Stimulated activated CD8-positive, alpha-beta memory T cell treated with anti-CD3 and anti-CD28 coated beads, Interleukin-15, amount 100 ng/mL, for 1 hour (primary cell): ENCODE measurements at regions not wholly inside any gene's neighbourhood (a gene's known extent, or its start where the extent isn't known, plus 50 kb on each side); places are given as distances from the start of the nearest gene placed in this dataset.
"Not testable (repeated sequence)": the region's sequence is repeated elsewhere in the genome, so short reads cannot be mapped to it uniquely, and the experiment has no call there.

Source experiments
- DNase-seq: peaks from one replicate; pipeline ENCODE4 v3.0.0-alpha.2; 2020; ENCODE audit warnings: low read depth

DNA sequence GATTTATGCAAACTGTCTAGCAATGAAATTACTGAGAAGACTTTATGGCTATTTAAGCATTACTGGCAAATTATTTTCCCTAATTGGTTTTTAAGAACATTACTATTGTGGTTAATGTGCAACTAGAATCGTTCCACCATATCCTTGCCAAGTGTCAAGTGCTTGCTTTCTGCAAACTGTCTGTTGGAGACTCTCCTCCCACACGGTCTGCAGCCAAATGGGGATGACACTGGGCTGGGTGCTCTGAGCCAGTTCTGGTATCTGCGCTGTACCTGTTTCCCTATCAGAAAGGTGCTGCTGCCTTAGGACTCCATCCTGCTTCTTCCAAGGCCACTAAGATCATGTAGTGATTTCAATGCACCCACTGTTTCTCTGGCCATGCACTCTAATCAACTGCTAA lies 110.4 kb downstream of the RAMP3 start:
- no peak for DNase-seq

DNA sequence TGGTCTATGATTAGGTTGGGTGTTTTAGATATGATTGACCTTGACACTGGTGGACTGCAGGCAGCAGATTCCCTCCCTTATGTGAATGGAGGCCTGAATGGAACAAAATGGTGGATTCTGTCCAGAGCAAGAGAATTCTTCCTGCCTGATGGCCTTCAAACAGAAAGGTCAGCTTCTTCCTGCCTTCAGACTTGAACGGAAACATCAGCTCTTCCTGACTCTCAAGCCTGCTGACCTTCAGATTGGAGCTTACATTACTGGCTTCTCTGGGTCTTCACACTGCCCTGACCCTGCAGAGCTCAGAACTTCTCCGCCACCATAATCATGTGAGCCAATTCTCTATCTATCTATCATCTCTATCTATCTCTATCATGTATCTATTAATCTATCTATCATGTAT lies 111.6 kb downstream of the RAMP3 start:
- DNase-seq, result no peak

DNA sequence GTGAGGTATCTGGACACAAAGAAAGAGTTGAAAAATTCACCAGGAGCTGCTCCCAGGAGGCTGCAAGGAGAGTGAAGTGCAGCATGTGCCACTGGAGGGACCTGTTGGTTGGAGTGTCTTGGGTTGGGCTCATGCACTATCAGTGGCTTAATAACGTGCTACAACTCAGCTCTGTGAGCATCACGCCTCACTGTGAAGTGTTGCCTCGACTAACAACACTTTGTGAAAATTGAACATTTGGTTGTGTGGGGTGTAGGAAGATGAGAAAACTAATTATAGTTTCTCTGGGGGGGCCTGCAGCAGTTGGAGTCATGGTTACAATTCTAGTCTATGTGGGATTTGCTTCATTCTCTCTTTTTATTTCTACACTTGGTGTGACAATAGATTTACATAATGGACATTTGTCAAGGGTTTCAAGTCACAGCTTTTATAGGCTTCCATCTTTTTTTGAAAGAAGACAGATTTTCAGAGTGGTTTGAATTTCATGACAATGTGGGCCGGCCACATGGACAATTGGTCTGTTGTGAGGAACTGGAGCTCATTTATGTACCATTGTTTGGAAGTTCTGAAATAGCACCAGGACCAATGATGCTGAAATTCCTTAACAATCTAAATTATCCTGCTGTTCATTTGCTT lies 121.3 kb downstream of the RAMP3 start:
- no peak for DNase-seq

DNA sequence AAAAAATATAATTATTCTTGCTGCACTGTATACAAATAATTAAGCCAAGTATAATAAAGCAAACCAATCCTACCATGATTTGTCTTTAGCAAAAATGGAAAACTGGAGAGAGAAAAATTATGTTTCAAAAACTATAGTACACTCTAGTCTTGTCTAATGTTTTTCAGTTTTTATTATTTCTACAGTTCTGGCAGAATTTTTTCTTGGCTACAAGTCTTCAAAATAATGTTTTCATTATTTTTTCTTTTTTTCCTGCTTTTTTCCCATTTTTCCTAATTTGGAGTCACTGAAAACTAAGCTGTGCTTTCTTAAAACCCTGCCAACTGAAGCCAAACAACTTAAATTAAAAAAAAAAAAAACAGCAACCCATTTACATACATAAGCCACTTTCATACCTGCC lies 132.0 kb downstream of the RAMP3 start:
- DNase-seq, result not testable (repeated sequence)

DNA sequence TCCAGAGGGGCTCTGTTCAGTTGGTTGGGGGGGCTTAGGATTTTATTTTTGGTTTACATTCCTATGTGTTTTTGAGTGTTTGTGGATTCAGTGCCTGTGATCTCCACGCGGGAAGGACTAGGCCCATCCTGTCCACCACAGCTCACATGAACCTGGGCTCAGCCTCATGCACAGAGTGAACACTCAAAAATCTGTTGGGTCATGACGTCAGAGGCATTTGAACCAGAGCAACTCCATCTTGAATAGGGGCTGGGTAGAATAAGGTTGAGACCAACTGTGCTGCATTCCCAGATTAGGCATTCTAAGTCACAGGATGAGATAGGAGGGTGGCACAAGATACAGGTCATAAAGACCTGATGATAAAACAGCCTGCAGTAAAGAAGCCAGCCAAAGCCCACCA lies 133.3 kb downstream of the RAMP3 start:
- DNase-seq, result no peak

DNA sequence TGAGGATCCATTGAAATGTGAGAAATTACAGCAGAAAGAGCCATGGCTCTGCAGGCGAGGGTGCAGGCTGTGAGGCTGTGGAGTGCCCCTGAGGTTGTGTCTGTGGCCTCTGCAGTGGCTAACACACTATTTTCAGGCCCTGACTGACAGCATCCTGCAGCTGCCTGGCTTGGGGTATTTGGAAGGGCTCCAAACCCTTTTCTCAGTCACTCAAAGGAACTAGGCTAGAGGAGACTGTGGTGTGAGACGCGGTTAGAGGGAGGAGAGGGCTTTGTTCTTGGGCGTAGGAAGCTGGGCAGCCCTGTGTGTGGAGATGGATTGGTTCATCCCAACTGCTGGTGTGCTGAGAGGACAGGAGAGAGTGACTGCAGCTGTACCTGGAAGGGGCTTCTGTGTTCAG lies 134.9 kb downstream of the RAMP3 start:
- DNase-seq, result no peak

DNA sequence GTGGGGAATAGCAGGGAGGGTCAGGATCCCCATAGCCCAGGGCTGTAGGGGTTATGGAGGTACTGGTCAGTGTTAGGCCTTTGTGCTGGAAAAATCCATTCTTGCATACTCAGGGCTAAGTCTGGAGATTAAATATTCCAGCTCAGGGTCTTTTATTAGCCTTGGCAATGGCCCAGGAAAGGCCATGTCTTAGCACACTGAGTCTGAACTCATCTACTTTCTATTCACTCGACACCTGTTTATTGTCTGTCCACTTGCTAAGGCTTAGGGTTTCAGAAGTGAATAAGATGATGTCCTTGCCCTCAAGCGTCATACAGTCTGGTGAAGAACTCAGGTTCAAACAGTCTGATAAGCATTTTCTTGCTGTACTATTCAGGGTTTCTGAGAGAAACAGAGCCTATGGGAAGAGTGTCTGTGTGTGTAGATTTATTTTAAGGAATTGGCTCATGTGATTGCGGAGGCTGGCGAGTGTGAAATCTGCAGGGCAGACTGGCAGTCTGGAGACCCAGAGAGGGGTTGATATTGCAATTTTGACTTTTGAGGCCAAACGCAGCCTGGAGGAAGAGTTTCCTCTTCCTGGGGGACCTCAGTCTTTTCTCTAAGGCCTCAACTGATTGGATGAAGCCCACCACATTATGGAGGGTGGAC lies 135.8 kb downstream of the RAMP3 start:
- no peak for DNase-seq

DNA sequence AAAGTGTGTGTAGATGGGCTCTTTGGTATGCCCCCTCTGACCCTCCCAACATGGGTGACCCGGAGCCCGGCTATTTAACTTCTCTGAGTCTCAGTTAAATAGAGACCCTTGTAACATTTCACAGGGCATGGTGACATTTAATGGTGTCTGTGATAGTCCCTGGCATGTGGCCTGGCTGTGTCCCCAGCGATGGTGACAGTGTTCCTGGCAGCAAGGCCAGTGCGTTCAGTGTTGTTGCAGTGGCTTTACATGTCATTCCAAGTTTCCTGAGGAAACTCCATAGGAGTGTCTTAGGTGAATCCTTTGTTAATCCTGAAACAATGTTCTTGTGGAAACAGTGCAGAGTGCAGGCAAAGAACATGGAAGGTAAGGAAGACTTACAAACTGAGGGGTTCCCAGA lies 137.0 kb downstream of the RAMP3 start:
- no peak for DNase-seq

DNA sequence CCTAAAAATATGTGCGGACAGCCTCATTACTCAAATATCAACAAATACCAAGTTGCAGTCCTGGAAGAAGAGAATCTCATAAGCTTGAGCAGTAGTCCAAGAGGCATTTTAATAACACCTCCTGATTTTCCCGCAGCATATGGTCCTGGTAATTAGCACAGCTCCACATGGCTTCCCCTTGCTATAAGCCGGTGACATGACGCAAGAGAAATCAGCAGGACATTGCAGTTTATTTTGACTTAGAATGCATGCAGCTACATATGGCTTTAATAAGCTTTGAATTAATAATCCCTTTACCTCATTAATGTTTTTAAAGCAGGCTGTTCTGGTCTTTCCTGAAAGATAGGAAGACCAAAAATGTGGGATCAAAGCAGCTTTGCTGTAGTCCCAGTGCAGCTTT lies 137.6 kb downstream of the RAMP3 start:
- no peak for DNase-seq

DNA sequence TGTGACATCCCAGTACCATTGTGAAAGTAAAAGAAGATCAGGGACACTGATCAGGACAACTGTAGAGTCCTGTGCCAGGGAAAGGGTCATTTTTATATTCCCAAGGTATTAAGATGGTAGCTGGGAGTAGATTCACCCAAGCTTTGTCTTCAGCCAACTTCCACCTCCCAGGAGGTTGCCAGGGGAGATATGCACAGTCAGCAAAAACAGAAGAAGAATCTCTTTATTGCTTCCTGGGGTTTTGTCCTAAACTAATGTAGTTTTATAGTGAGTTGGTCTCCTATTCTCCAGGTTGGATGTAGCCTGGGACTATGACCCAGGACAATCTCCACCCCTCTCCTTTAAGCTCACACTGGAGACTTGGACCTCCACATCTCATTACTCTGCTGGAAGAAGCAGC lies 139.2 kb downstream of the RAMP3 start:
- DNase-seq, result no peak

DNA sequence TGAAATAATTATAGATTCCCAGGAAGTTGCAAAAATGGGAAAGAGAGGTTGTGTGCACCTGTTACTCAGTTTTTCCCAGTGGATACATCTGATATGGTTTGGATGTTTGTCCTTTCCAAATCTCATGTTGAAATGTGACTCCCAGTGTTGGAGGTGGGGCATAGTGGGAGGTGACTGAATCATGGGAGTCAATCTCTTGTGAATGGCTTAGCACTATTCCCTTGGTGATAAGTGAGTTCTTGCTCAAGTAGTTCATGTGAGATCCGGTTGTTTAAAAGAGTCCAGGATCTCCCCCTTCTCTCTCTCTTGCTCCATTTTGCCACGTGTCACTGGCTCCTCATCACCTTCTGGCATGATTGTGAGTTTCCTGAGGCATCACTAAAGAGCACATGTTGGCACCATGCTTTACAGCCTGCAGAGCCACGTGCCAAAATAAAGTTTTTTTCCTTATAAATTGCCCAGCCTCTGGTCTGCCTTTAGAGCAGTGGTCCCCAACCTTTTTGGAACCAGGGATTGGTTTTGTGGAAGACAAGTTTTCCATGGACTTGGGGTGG lies 149.2 kb downstream of the RAMP3 start:
- DNase-seq, result no peak

DNA sequence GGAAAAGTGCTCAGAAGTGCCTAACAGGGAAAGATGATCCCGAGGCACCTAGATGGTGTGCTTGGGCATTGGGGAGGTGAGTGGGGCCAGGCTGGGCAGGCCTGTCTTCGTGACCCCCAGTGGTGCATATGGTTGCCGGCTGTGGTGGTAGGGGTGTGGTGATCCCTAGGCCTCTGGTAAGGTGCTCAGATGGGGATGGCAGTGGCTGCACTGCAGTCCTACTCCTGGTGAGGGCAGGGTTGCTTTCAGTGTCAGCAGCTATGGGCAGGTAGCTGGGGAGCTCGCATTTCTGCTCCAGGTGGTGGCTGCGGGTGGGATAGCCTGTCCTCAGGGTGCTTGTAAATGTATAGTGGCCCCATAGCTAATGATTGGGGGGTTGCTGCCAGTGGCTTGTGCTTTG lies 154.0 kb downstream of the RAMP3 start:
- no peak for DNase-seq

DNA sequence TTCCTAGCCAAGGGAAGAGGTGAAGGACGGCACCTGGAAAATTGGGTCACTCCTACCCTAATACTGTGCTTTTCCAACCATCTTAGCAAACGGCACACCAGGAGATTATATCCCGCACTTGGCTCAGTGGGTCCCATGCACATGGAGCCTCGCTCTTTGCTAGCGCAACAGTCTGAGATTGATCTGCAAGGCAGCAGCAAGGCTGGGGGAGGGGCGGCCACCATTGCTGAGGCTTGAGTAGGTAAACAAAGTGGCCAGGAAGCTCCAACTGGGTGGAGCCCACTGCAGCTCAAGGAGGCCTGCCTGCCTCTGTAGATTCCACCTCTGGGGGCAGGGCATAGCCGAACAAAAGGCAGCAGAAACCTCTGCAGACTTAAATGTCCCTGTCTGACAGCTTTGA lies 157.9 kb downstream of the RAMP3 start:
- DNase-seq, result not testable (repeated sequence)

DNA sequence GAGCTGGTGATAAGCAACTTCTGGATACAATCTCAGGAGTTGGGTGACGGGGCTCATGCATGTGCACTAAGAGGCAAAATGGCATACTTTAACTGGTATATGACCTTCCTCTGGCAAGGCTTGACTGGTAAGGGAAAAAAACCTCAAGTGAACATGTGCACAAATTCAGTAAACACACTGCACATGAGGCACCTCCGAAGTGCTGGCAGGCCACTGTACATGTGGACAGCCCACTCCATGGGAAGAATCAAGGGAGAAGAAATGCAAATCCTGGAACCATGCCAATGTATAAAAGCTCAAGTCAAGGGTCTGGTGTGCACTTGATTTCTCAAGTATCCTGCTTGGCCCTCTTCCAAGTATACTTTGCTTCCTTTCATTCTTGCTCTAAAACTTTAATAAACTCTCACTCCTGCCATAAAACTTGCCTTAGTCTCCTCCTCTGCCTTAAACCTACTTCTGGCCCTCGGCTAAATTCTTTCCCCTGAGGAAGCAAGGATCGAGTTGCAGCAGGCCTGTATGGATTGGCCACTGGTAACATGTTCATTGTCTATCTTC lies 167.2 kb downstream of the RAMP3 start:
- no peak for DNase-seq

DNA sequence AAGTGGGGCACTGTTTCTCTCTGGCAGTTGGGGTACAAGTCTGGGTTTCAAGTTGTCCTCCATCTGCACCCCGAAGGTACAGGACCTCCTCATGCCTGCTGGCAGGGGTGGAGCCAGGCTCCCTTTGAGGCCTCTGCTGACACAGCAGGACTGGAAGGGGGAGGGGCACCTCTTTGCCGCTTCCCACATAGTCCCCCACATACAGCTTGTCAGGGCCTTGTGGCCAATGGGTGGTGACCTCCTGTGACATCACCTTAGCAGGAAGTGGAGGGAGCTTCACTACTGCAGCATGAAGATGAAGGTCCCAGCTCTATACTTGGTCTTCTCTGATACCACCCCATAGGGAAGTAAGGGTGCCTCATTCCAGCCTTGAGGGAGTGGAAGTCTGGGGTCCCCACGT lies 167.8 kb downstream of the RAMP3 start:
- DNase-seq, result no peak

DNA sequence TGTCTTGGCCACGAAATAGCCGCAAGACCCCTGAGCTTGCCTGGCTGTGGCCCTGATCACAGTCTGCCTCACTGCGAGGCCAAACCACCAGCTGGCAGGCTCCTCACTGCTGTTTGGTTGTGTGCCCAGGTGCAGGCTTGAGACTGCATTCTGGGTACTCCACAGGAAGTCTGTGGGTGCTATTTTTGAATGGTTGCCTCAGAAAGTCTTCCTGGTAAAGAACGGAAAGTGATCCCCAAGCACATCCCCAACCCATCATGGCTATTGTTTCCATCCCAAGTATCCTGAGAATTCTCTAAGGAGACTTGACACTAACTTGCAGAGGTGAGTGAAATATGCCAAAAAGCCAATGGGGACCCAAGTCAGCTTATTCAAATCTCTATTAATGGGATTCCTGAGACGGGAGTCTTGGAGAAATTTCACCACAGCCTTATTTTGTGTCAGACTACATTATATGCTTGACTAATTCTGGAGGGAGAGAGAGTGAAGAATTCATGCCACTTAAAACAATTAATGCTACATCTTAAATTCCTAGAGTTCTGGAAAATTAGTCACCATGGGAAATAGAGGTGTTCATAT lies 170.9 kb downstream of the RAMP3 start:
- DNase-seq, result no peak

DNA sequence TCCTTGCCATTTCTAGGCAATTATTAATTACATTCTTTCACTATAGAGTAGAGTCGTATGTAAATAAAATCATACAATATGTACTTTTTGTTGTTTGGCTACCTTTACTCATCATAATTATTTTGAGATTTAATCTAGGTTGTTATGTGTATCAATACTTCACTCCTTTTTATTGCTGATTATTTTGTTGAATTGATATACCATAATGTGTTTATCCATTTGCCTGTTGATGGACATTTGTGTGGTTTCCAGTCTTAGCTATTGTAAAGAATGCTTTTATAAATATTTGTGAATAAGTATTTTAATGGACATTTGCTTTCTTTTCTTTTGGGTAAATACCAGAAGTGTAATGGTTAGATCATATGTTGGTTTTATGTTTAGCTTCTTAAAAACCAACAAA lies 174.0 kb downstream of the RAMP3 start:
- DNase-seq, result no peak

DNA sequence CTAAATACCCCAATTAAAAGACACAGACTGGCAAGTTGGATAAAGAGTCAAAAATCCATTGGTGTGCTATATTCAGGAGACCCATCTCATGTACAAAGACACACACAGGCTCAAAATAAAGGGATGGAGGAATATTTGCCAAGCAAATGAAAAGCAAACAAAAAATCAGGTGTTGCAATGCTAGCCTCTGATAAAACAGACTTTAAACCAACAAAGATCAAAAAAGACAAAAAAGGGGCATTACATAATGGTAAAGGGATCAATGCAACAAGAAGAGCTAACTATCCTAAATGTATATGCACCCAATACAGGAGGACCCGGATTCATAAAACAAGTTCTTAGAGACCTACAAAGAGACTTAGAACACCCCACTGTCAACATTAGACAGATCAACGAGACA lies 177.4 kb downstream of the RAMP3 start:
- not testable (repeated sequence) for DNase-seq

DNA sequence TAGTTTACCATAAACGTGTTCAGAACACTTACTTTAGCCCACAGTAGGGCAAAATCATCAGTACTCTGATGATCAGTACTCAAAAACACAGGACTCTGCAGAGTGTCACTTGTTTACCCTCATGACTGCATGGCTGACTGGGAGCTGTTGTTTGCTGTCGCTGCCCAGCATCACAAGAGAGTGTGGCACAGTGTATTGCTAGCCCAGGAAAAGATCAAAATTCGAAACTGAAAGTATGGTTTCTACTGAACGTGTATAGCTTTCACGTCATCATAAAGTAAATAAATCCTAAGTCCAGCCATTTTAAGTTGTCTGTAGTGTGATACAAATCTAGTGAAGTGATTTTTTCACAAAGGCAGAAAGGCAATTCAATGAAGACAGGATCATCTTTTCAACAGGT lies 184.6 kb downstream of the RAMP3 start:
- DNase-seq, result no peak

DNA sequence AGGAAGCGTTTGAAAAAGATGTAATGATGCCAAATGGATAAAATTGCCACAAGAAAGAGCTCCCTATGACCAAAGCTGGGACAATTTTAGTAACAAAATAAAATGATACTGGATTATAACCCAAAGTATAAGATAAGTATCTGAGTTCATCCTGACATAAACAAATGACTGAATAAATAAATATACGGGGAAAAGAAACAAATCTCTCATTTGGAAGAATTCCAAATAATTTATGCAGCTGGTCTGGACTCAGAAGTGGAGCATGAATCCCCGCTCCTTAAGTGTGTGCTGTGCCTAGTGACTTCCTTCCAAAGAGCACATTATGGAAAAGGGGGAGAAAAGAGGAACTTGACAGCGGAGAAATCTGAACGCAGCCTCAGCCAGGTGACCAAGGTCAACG lies 186.2 kb downstream of the RAMP3 start:
- no peak for DNase-seq

DNA sequence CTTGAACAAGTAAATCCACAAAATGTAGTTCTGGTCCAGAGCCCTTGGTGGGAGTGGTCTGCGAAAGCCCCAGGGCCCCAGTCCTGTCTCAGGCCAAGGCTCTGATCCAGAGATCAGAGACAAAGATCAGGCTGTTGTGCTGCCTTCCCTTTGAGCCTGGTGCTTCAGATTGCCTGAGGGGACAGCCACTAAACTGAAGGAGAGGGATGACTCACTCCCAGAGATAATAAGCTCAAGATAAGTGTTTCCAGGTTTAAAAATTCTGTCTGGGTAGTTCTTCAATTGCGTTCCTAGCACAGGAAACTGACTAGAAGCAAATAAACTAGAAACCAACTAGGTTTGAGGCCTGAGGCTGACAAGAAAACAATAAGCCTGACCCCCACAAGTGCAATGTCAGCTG lies 190.2 kb downstream of the RAMP3 start:
- DNase-seq, result no peak

DNA sequence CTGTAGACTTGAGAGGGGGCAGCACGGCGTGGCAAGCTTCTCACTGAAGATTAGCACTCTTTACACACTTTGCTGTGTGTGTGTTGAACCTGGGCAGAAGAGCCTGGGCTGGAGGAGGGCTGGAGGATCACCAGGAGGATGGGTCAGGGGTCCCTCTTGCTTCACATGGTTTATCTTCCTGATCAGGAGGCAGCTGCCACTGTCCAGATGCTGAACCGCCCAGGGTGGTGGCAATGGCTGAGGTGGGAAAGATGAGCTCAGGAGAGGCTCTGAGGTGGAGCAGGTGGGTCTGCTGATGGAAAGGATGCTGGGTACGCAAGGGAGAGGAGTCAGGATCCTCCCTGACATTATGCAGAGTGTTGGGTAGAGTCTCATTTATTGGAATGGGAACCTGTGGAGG lies 191.5 kb downstream of the RAMP3 start:
- DNase-seq, result no peak

DNA sequence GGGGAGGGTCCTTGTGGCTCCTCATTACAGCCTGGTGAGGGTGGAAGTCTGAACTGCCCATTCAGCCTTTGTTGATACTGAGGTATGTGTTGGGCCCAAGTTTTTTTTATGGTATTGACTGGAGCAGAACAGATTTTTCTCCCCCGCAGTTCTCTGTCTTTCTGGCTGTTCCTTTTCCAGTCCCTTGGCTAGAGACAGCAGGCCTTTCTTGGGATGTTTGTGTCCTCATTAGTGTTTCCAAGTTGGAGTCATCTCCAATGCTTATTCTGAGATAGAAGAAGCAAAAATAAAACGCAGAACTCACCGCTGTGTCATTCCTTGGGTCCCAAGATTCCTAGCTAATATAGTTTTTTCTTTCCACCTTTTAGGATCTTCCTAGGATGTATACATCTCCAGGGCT lies 193.3 kb downstream of the RAMP3 start:
- no peak for DNase-seq
